K562 (cell line): ENCODE measurements at regions not wholly inside any gene's neighbourhood (a gene's known extent, or its start where the extent isn't known, plus 50 kb on each side); places are given as distances from the start of the nearest gene placed in this dataset.

Source experiments
- BACH1 ChIP-seq: fragments of 200-800 bp; sonication (Bioruptor generic); IDR thresholded peaks from 2 replicates; pipeline ENCODE4 v1.6.1; 2016; ENCODE audit warnings: missing genetic modification characterization, missing compliant biosample characterization
- BCOR ChIP-seq: fragments of 450-650 bp; IDR thresholded peaks from 2 replicates; pipeline ENCODE4 v1.6.1; 2016
- E2F8 ChIP-seq: fragments of 450-650 bp; IDR thresholded peaks from 2 replicates; pipeline ENCODE4 v1.7.1; 2018; ENCODE audit warnings: mild to moderate bottlenecking, low read depth; ENCODE audit not compliant: partially characterized antibody
- HMGN3 ChIP-seq: IDR thresholded peaks from 2 replicates; pipeline ENCODE4 v1.6.1; 2011; ENCODE audit warnings: borderline replicate concordance, low read depth, mild to moderate bottlenecking, mixed read lengths, low read length; ENCODE audit not compliant: insufficient read length; ENCODE audit errors: extremely low read depth
- PHB ChIP-seq: fragments of 250-450 bp; sonication (Bioruptor Pico); IDR thresholded peaks from 2 replicates; pipeline ENCODE4 v1.5.0; 2021
- YY1 ChIP-seq, 3 experiments: IDR thresholded peaks; 2 replicates each; pipeline ENCODE4 v1.6.1; 2011; ENCODE audit warnings: low read length in 2 of 3, mild to moderate bottlenecking in 2 of 3, moderate library complexity in 2 of 3, borderline replicate concordance in 1 of 3, control low read depth in 1 of 3, low read depth in 1 of 3; ENCODE audit not compliant: insufficient read depth in 3 of 3, insufficient replicate concordance in 2 of 3, control insufficient read depth in 1 of 3, insufficient read length in 1 of 3; ENCODE audit errors: extremely low read depth in 1 of 3
- ZBTB12 ChIP-seq: fragments of 250-450 bp; sonication (Bioruptor Pico); IDR thresholded peaks from 2 replicates; pipeline ENCODE4 v1.4.0; 2020
- TF ChIP-seq, protein P1 (sequence below), 2 experiments: fragments of 450-650 bp; IDR thresholded peaks; 2 replicates each; pipeline ENCODE4 v1.6.1; 2016; ENCODE audit warnings: mild to moderate bottlenecking in 2 of 2, borderline replicate concordance in 1 of 2, low read depth in 1 of 2, moderate library complexity in 1 of 2

DNA sequence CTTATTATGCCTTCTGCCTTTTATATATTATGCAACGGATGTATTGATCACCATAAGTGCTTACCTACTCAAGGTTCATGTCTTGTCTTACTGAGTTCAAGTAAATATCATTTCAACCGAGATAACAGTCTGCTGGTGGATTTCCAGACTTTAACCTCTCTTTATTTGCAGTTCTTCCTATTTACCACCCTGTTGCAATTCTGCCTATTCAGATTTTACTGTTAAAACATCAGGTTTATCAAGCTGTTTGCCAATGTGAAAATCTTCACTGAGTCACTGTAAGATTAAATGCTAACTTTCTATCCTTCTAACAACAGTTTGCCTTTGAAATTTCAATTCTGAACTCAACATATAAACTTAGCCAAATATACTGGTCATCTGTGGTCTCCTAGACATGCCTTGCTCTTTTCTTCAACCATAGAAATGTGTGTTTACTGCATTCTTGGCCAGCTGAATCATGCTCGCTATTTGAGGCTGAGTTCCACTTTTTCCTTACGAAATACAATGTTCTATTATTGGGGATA, 471.7 kb upstream of the RORB start (continued):
- TF ChIP-seq E2F8 (no peak), PHB (CRISPR knock-in tag) (no peak), ZBTB12 (CRISPR knock-in tag) (no peak), YY1 (IDR thresholded peaks at IDR 0.05; ENCODE audit: borderline replicate concordance in 1 of 3, control insufficient read depth in 1 of 3, extremely low read depth in 1 of 3, insufficient read depth in 3 of 3, insufficient read length in 1 of 3, insufficient replicate concordance in 2 of 3, low read depth in 1 of 3, low read length in 2 of 3) (no peak), BACH1 (tag) (no peak), BCOR (no peak), HMGN3 (no peak)
- TF ChIP-seq, protein P1, sequence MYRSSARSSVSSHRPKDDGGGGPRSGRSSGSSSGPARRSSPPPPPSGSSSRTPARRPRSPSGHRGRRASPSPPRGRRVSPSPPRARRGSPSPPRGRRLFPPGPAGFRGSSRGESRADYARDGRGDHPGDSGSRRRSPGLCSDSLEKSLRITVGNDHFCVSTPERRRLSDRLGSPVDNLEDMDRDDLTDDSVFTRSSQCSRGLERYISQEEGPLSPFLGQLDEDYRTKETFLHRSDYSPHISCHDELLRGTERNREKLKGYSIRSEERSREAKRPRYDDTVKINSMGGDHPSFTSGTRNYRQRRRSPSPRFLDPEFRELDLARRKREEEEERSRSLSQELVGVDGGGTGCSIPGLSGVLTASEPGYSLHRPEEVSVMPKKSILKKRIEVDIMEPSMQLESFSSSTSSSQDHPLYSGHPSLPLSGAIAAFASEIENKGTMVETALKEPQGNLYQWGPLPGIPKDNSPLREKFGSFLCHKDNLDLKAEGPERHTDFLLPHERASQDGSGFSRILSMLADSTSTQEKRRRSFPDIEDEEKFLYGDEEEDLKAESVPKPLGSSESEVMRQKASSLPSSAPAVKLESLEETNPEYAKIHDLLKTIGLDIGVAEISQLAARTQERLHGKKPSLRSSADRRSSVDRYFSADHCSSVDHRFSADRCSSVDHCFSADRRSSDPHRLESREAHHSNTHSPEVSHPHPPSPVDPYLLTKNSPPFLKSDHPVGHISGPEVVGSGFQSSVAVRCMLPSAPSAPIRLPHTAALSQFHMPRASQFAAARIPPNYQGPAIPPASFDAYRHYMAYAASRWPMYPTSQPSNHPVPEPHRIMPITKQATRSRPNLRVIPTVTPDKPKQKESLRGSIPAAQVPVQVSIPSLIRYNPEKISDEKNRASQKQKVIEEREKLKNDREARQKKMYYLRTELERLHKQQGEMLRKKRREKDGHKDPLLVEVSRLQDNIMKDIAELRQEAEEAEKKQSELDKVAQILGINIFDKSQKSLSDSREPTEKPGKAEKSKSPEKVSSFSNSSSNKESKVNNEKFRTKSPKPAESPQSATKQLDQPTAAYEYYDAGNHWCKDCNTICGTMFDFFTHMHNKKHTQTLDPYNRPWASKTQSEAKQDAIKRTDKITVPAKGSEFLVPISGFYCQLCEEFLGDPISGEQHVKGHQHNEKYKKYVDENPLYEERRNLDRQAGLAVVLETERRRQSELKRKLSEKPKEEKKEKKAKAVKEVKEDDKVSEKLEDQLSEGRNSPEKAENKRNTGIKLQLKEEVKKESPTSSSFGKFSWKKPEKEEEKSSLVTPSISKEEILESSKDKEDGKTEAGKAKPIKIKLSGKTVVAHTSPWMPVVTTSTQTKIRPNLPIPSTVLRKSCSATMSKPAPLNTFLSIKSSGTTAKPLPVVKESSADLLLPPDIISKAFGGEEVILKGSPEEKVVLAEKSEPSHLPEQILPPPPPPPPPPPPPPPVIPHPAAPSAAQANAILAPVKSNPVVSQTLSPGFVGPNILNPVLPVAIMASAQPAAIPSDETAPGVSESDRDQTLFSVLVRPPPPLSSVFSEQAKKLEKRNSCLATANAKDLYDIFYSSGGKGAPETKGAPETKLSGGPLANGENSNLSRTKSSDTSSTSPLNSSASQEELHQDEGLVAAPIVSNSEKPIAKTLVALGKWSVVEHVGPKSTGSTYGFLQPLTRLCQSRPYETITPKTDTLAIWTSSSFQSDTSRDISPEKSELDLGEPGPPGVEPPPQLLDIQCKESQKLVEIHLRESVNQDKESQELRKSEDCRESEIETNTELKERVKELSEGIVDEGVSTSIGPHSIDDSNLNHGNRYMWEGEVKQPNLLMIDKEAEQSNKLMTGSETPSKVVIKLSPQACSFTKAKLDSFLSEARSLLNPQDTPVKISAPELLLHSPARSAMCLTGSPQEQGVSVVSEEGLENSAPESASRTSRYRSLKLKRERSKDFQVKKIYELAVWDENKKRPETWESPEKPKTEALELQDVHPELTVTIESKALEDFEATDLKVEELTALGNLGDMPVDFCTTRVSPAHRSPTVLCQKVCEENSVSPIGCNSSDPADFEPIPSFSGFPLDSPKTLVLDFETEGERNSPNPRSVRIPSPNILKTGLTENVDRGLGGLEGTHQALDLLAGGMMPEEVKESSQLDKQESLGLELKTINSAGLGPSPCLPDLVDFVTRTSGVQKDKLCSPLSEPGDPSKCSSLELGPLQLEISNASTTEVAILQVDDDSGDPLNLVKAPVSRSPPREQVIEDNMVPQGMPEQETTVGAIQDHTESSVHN (IDR thresholded peaks at IDR 0.05; ENCODE audit: borderline replicate concordance in 1 of 2, low read depth in 1 of 2), result no peak
- TF ChIP-seq, all 486 proteins: peak for 0
